H9 (cell line): ENCODE measurements at regions not wholly inside any gene's neighbourhood (a gene's known extent, or its start where the extent isn't known, plus 50 kb on each side); places are given as distances from the start of the nearest gene placed in this dataset.

Source experiments
- DNase-seq: peaks from one replicate; pipeline ENCODE4 v3.0.0-alpha.2; 2017
- H2AFZ ChIP-seq: one replicate; pipeline ENCODE4 v1.6.1; 2013; ENCODE audit warnings: mild to moderate bottlenecking, low read length, control low read depth, moderate library complexity
- H2AK5ac ChIP-seq: 2 replicates; pipeline ENCODE4 v1.6.1; 2013; ENCODE audit warnings: low read length, control low read depth, mixed read lengths; ENCODE audit not compliant: insufficient read length
- H2BK120ac ChIP-seq: one replicate; pipeline ENCODE4 v1.6.1; 2013; ENCODE audit warnings: low read depth, mild to moderate bottlenecking, low read length, control low read depth, inconsistent platforms; ENCODE audit not compliant: poor library complexity, severe bottlenecking
- H2BK12ac ChIP-seq: 2 replicates; pipeline ENCODE4 v1.6.1; 2013; ENCODE audit warnings: low read length, control low read depth, mixed read lengths, low read depth; ENCODE audit not compliant: insufficient read length
- H2BK15ac ChIP-seq: 2 replicates; pipeline ENCODE4 v1.6.1; 2013; ENCODE audit warnings: low read depth, low read length, control low read depth
- H2BK20ac ChIP-seq: one replicate; pipeline ENCODE4 v1.6.1; 2013; ENCODE audit warnings: low read depth, mild to moderate bottlenecking, low read length, control low read depth, inconsistent platforms; ENCODE audit not compliant: poor library complexity, severe bottlenecking
- H2BK5ac ChIP-seq: 2 replicates; pipeline ENCODE4 v1.6.1; 2013; ENCODE audit warnings: low read length, control low read depth, mixed read lengths; ENCODE audit not compliant: insufficient read length
- H3K14ac ChIP-seq: 2 replicates; pipeline ENCODE4 v1.6.1; 2013; ENCODE audit warnings: low read length, control low read depth; ENCODE audit not compliant: insufficient read depth
- H3K18ac ChIP-seq: 2 replicates; pipeline ENCODE4 v1.6.1; 2013; ENCODE audit warnings: low read depth, mild to moderate bottlenecking, mixed read lengths, low read length, control low read depth; ENCODE audit not compliant: insufficient read length
- H3K23ac ChIP-seq: 2 replicates; pipeline ENCODE4 v1.6.1; 2013; ENCODE audit warnings: low read length, control low read depth, mixed read lengths, low read depth; ENCODE audit not compliant: insufficient read length
- H3K23me2 ChIP-seq: 2 replicates; pipeline ENCODE4 v1.6.1; 2013; ENCODE audit warnings: low read depth, mild to moderate bottlenecking, mixed read lengths, low read length, control low read depth; ENCODE audit not compliant: insufficient read length, poor library complexity, severe bottlenecking
- H3K27ac ChIP-seq: 2 replicates; pipeline ENCODE4 v1.5.1; 2013; ENCODE audit warnings: low read length, control low read depth, mixed read lengths, low read depth; ENCODE audit not compliant: insufficient read length
- H3K27me3 ChIP-seq: 2 replicates; pipeline ENCODE4 v1.6.1; 2013; ENCODE audit warnings: low read length, control low read depth, inconsistent platforms; ENCODE audit not compliant: insufficient read depth
- H3K4ac ChIP-seq: 2 replicates; pipeline ENCODE4 v1.6.1; 2013; ENCODE audit warnings: low read depth, mild to moderate bottlenecking, control low read depth, inconsistent platforms, low read length, moderate library complexity
- H3K4me1 ChIP-seq: 2 replicates; pipeline ENCODE4 v1.6.1; 2013; ENCODE audit warnings: low read length, control low read depth, inconsistent platforms; ENCODE audit not compliant: insufficient read depth
- H3K4me2 ChIP-seq: 2 replicates; pipeline ENCODE4 v1.6.1; 2013; ENCODE audit warnings: low read length, control low read depth, mixed read lengths; ENCODE audit not compliant: insufficient read length, insufficient read depth
- H3K56ac ChIP-seq: 2 replicates; pipeline ENCODE4 v1.6.1; 2013; ENCODE audit warnings: low read depth, mild to moderate bottlenecking, mixed read lengths, low read length, control low read depth; ENCODE audit not compliant: insufficient read length
- H3K79me1 ChIP-seq: 2 replicates; pipeline ENCODE4 v1.6.1; 2013; ENCODE audit warnings: low read depth, mild to moderate bottlenecking, moderate library complexity, low read length, control low read depth, inconsistent platforms; ENCODE audit not compliant: insufficient read depth, poor library complexity, severe bottlenecking
- H3K79me2 ChIP-seq: 2 replicates; pipeline ENCODE4 v1.6.1; 2013; ENCODE audit warnings: low read length, control low read depth, inconsistent platforms; ENCODE audit not compliant: insufficient read depth
- H3K9ac ChIP-seq: 2 replicates; pipeline ENCODE4 v1.6.1; 2013; ENCODE audit warnings: low read length, control low read depth, mixed read lengths; ENCODE audit not compliant: insufficient read length; ENCODE audit errors: extremely low read depth
- H3K9me3 ChIP-seq: one replicate; pipeline ENCODE4 v1.6.1; 2013; ENCODE audit warnings: low read depth, low read length, inconsistent platforms; ENCODE audit not compliant: control insufficient read depth
- H3T11ph ChIP-seq: one replicate; pipeline ENCODE4 v1.6.1; 2013; ENCODE audit warnings: mild to moderate bottlenecking, low read length, control low read depth, inconsistent platforms
- H4K20me1 ChIP-seq: one replicate; pipeline ENCODE4 v1.6.1; 2013; ENCODE audit not compliant: control insufficient read depth, insufficient read length, insufficient read depth
- H4K5ac ChIP-seq: 2 replicates; pipeline ENCODE4 v1.6.1; 2013; ENCODE audit warnings: low read depth, mild to moderate bottlenecking, mixed read lengths, low read length, control low read depth; ENCODE audit not compliant: insufficient read length
- H4K8ac ChIP-seq: replicated peaks from 2 replicates; pipeline ENCODE4 v1.6.1; 2013; ENCODE audit warnings: low read length, control low read depth, mixed read lengths, low read depth; ENCODE audit not compliant: insufficient read length
- H4K91ac ChIP-seq: 2 replicates; pipeline ENCODE4 v1.6.1; 2013; ENCODE audit warnings: low read depth, mild to moderate bottlenecking, moderate library complexity, mixed read lengths, low read length, control low read depth; ENCODE audit not compliant: insufficient read length
- H3K27ac Mint-ChIP-seq, 3 experiments: 2 replicates in 2 of 3; 3 replicates in 1 of 3; pipeline ENCODE4 v1.8.0; 2020 to 2021; ENCODE audit warnings: mixed read lengths in 3 of 3, mild to moderate bottlenecking in 1 of 3, moderate library complexity in 1 of 3
- H3K27me3 Mint-ChIP-seq: 2 replicates; pipeline ENCODE4 v1.8.0; 2021; ENCODE audit warnings: low read depth, mild to moderate bottlenecking, moderate library complexity, mixed read lengths
- H3K36me3 Mint-ChIP-seq, 3 experiments: 2 replicates in 2 of 3; 3 replicates in 1 of 3; pipeline ENCODE4 v1.8.0; 2020 to 2021; ENCODE audit warnings: low read depth in 3 of 3, mixed read lengths in 3 of 3; ENCODE audit not compliant: insufficient read depth in 1 of 3
- H3K4me1 Mint-ChIP-seq, 2 experiments: 2 replicates each; pipeline ENCODE4 v1.8.0; 2020; ENCODE audit warnings: mixed read lengths in 2 of 2
- H3K4me3 Mint-ChIP-seq, 2 experiments: 2 replicates in 1 of 2; 3 replicates in 1 of 2; pipeline ENCODE4 v1.8.0; 2020 to 2021; ENCODE audit warnings: mild to moderate bottlenecking in 2 of 2, mixed read lengths in 2 of 2, moderate library complexity in 1 of 2
- H3K9me3 Mint-ChIP-seq, 2 experiments: 2 replicates in 1 of 2; 3 replicates in 1 of 2; pipeline ENCODE4 v1.8.0; 2020; ENCODE audit warnings: mild to moderate bottlenecking in 2 of 2, mixed read lengths in 2 of 2, moderate library complexity in 1 of 2
- WGBS: extraction: QIAGEN DNeasy Blood & Tissue Kit; methylation state at CpG from one replicate; pipeline ENCODE4 v1.1.7; 2013; ENCODE audit warnings: missing lambda C conversion rate, low lambda C conversion rate, mixed read lengths; ENCODE audit not compliant: insufficient read length; ENCODE audit errors: extremely low coverage; 5-methylcytosine and 5-hydroxymethylcytosine counted together
- TF ChIP-seq, protein P1 (sequence below): fragments of 200-600 bp; sonication (generic); conservative IDR thresholded peaks from 3 replicates; pipeline ENCODE4 v1.8.0; 2021; ENCODE audit warnings: antibody characterized with exemption, mild to moderate bottlenecking

DNA sequence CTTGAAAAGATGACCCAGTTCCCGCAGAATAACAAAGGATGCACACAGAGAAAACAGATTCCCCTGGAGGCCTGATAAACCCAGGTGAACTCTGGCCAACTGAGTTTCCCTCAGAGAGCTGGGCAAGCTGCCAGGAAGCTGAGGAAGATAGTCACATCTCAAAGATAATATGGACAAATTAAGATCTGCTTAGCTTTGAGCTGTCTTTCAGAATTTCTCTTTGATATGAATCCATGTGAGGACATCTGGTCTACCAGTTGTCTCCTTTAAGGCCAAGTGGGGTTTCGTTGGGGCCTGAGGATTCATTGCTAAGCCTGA lies 59.5 kb downstream of the ID4 start:
- Histone ChIP-seq H2AFZ (no peak overlapping the region), H3K4me1 (no peaks in the 10 kb centered on the region), H3K27ac (no peak overlapping the region), H3K9ac (no peak overlapping the region), H3K4ac (no peak overlapping the region), H2BK12ac (no peak overlapping the region), H3K79me1 (no peaks in the 10 kb centered on the region), H2BK15ac (no peak overlapping the region), H3K23ac (no peak overlapping the region), H4K8ac (no peak overlapping the region), H3T11ph (no peak overlapping the region), H3K56ac (no peak overlapping the region), H2AK5ac (no peak overlapping the region), H2BK5ac (no peak overlapping the region), H3K18ac (no peak overlapping the region), H3K27me3 (no peaks in the 10 kb centered on the region), H3K14ac (no peak overlapping the region), H2BK20ac (no peak overlapping the region), H3K9me3 (no peaks in the 10 kb centered on the region), H3K79me2 (no peaks in the 10 kb centered on the region), H4K5ac (no peak overlapping the region), H4K20me1 (no peaks in the 10 kb centered on the region), H3K23me2 (no peaks in the 10 kb centered on the region), H4K91ac (no peak overlapping the region), H3K4me2 (no peak overlapping the region), H2BK120ac (no peak overlapping the region)
- WGBS = no CpG with 5 or more reads among the region's 2 CpGs
- no peaks in the 10 kb centered on the region for H3K36me3 Mint-ChIP-seq
- H3K4me3 Mint-ChIP-seq = no peak overlapping the region
- no peaks in the 10 kb centered on the region; a peak in 2 of 5 replicates for H3K9me3 Mint-ChIP-seq
- no peak overlapping the region for H3K27ac Mint-ChIP-seq
- no peaks in the 10 kb centered on the region for H3K27me3 Mint-ChIP-seq
- no peak for DNase-seq
- H3K4me1 Mint-ChIP-seq = peaks cover 4% of the 10 kb centered on the region in 2 experiments; a peak in 3 of 4 replicates
- TF ChIP-seq, protein P1, sequence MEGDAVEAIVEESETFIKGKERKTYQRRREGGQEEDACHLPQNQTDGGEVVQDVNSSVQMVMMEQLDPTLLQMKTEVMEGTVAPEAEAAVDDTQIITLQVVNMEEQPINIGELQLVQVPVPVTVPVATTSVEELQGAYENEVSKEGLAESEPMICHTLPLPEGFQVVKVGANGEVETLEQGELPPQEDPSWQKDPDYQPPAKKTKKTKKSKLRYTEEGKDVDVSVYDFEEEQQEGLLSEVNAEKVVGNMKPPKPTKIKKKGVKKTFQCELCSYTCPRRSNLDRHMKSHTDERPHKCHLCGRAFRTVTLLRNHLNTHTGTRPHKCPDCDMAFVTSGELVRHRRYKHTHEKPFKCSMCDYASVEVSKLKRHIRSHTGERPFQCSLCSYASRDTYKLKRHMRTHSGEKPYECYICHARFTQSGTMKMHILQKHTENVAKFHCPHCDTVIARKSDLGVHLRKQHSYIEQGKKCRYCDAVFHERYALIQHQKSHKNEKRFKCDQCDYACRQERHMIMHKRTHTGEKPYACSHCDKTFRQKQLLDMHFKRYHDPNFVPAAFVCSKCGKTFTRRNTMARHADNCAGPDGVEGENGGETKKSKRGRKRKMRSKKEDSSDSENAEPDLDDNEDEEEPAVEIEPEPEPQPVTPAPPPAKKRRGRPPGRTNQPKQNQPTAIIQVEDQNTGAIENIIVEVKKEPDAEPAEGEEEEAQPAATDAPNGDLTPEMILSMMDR = no peak
